GM21381 (cell line): ENCODE measurements at regions not wholly inside any gene's neighbourhood (a gene's known extent, or its start where the extent isn't known, plus 50 kb on each side); places are given as distances from the start of the nearest gene placed in this dataset.

Experiments
- ATAC-seq: cut with Tn5 transposase; IDR thresholded peaks from one replicate; pipeline ENCODE4 v1.9.1; 2021; ENCODE audit warnings: mild to moderate bottlenecking, moderate library complexity; ENCODE audit not compliant: unreplicated experiment

- no peak for ATAC-seq
These were observed 332.7 kb downstream of the DIRAS2 start for GRCh38 chr9:90309809-90310520.

- no peak for ATAC-seq
These were observed 332.1 kb downstream of the DIRAS2 start for GRCh38 chr9:90310521-90310876.

- ATAC-seq, result no peak
These were observed 330.8 kb downstream of the DIRAS2 start for GRCh38 chr9:90311811-90312210.

- no peak for ATAC-seq
These were observed 320.3 kb downstream of the DIRAS2 start for GRCh38 chr9:90322296-90322695.

- ATAC-seq, result no peak
These were observed 316.5 kb downstream of the DIRAS2 start for GRCh38 chr9:90325913-90326653.

GRCh38 chr9:90330231-90330630, 312.4 kb downstream of the DIRAS2 start:
- ATAC-seq, result no peak

- no peak for ATAC-seq
These were observed 310.6 kb downstream of the DIRAS2 start for GRCh38 chr9:90331826-90332575.

- ATAC-seq, result no peak
These were observed 309.4 kb downstream of the DIRAS2 start for GRCh38 chr9:90333226-90333625.

GRCh38 chr9:90340421-90340820, 302.2 kb downstream of the DIRAS2 start:
- ATAC-seq, result no peak

GRCh38 chr9:90342607-90343006, 300.0 kb downstream of the DIRAS2 start:
- no peak for ATAC-seq

GRCh38 chr9:90343366-90343765, 299.3 kb downstream of the DIRAS2 start:
- ATAC-seq, result no peak

- no peak for ATAC-seq
These were observed 298.6 kb downstream of the DIRAS2 start for GRCh38 chr9:90343991-90344390.

- ATAC-seq, result no peak
These were observed 277.0 kb downstream of the DIRAS2 start for GRCh38 chr9:90365666-90366065.

GRCh38 chr9:90368241-90368640, 274.4 kb downstream of the DIRAS2 start:
- no peak for ATAC-seq

GRCh38 chr9:90368928-90369327, 273.7 kb downstream of the DIRAS2 start:
- no peak for ATAC-seq

- ATAC-seq, result no peak
These were observed 262.9 kb downstream of the DIRAS2 start for GRCh38 chr9:90379771-90380170.

- no peak for ATAC-seq
These were observed 257.5 kb downstream of the DIRAS2 start for GRCh38 chr9:90385146-90385545.

GRCh38 chr9:90393365-90394152, 249.1 kb downstream of the DIRAS2 start:
- ATAC-seq, result no peak

GRCh38 chr9:90394871-90395270, 247.8 kb downstream of the DIRAS2 start:
- ATAC-seq, result no peak

GRCh38 chr9:90400091-90400490, 242.5 kb downstream of the DIRAS2 start:
- ATAC-seq, result no peak

- no peak for ATAC-seq
These were observed 234.0 kb downstream of the DIRAS2 start for GRCh38 chr9:90408659-90409058.
